K562 (cell line): ENCODE measurements at regions not wholly inside any gene's neighbourhood (a gene's known extent, or its start where the extent isn't known, plus 50 kb on each side); places are given as distances from the start of the nearest gene placed in this dataset.

Source experiments
- ATAC-seq: fragments of 200-7000 bp; cut with Tn5 transposase; 3 replicates; pipeline ENCODE4 v1.9.1; 2020; ENCODE audit warnings: moderate library complexity
- BruUV-seq: library from RNA; stranded (reverse); fragments of 400-500 nt; replicated peaks from 2 replicates; lab custom pipeline; 2021; lab: Mats Ljungman, UMichigan
- CTCF ChIA-PET: fragments of 300-600 bp; formaldehyde crosslinking; extraction: SDS; loops from one replicate; lab custom pipeline; 2021; ENCODE audit warnings: low intra/inter-chr PET ratio; lab: Yijun Ruan, JAX
- POLR2A ChIA-PET: fragments of 300-600, 350-650 bp; sonication (Branson Sonifier 250); formaldehyde crosslinking; extraction: SDS; loops from one replicate; lab custom pipeline; 2021; ENCODE audit warnings: antibody characterized with exemption, inconsistent platforms; lab: Yijun Ruan, JAX
- DNase-seq, 4 experiments: peaks; one replicate each; pipeline versions ENCODE4 v3.0.0 to v3.0.0-alpha.2; 2011 to 2018; ENCODE audit warnings: low spot score in 3 of 4, mixed read lengths in 3 of 4; ENCODE audit errors: extremely low read depth in 1 of 4
- FAIRE-seq: peaks from 2 replicates; lab custom pipeline; 2011; peaks lifted over from hg19 to GRCh38; lab: Jason Lieb, UNC
- H2AFZ ChIP-seq: 2 replicates; pipeline ENCODE4 v1.6.0; 2011; ENCODE audit warnings: low read depth, low read length, control low read depth, inconsistent platforms
- H3K27ac ChIP-seq: fragments of 200-600 bp; 3 replicates; pipeline ENCODE4 v1.8.0; 2011; ENCODE audit warnings: low read depth, mild to moderate bottlenecking, control low read depth, inconsistent platforms, low read length, moderate library complexity, mixed read lengths; ENCODE audit errors: extremely low read depth
- H3K27me3 ChIP-seq, 2 experiments: fragments of 300-600 bp in 1 of 2; 2 replicates in 1 of 2; 3 replicates in 1 of 2; pipeline versions ENCODE4 v1.6.0 to v1.8.0; 2011; ENCODE audit warnings: inconsistent platforms in 2 of 2, low read length in 2 of 2, mild to moderate bottlenecking in 1 of 2, mixed read lengths in 1 of 2, moderate library complexity in 1 of 2; ENCODE audit not compliant: control insufficient read depth in 2 of 2, insufficient read depth in 2 of 2
- H3K36me3 ChIP-seq: fragments of 300-600 bp; 3 replicates; pipeline ENCODE4 v1.8.0; 2011; ENCODE audit warnings: mild to moderate bottlenecking, low read length, inconsistent platforms; ENCODE audit not compliant: control insufficient read depth, insufficient read depth
- H3K4me1 ChIP-seq, 2 experiments: fragments of 200-600 bp in 1 of 2; replicated peaks in 1 of 2; 2 replicates in 1 of 2; 3 replicates in 1 of 2; pipeline versions ENCODE4 v1.5.1 to v1.8.0; 2011; ENCODE audit warnings: inconsistent platforms in 2 of 2, low read length in 2 of 2, mild to moderate bottlenecking in 1 of 2, mixed read lengths in 1 of 2, moderate library complexity in 1 of 2; ENCODE audit not compliant: control insufficient read depth in 2 of 2, insufficient read depth in 2 of 2
- H3K4me2 ChIP-seq: 2 replicates; pipeline ENCODE4 v1.6.1; 2011; ENCODE audit warnings: low read length, control low read depth, inconsistent platforms, mixed read lengths; ENCODE audit not compliant: insufficient read depth
- H3K4me3 ChIP-seq: fragments of 200-600 bp; sonication (generic), shearing (Covaris generic); 2 replicates; pipeline ENCODE4 v1.5.1; 2016; ENCODE audit warnings: control low read depth, inconsistent platforms
- H3K79me2 ChIP-seq: fragments of 200-600 bp; 3 replicates; pipeline ENCODE4 v1.8.0; 2011; ENCODE audit warnings: low read length, inconsistent platforms; ENCODE audit not compliant: control insufficient read depth, insufficient read depth
- H3K9ac ChIP-seq, 2 experiments: 2 replicates each; pipeline versions ENCODE4 v1.6.0 to v1.6.1; 2011; ENCODE audit warnings: low read depth in 2 of 2, low read length in 2 of 2, control low read depth in 1 of 2, inconsistent platforms in 1 of 2, mild to moderate bottlenecking in 1 of 2, mixed read lengths in 1 of 2; ENCODE audit not compliant: insufficient read depth in 1 of 2
- H3K9me1 ChIP-seq: one replicate; pipeline ENCODE4 v1.6.0; 2011; ENCODE audit warnings: inconsistent platforms, mild to moderate bottlenecking, low read length, moderate library complexity; ENCODE audit not compliant: control insufficient read depth, insufficient read depth
- H3K9me3 ChIP-seq: replicated peaks from 2 replicates; pipeline ENCODE4 v1.5.1; 2011; ENCODE audit warnings: low read depth, low read length, inconsistent platforms; ENCODE audit not compliant: control insufficient read depth, insufficient read depth
- H4K20me1 ChIP-seq: replicated peaks from 2 replicates; pipeline ENCODE4 v1.6.1; 2011; ENCODE audit warnings: low read length, inconsistent platforms, mixed read lengths; ENCODE audit not compliant: control insufficient read depth, insufficient read depth
- ZNF23 ChIP-seq: fragments of 250-450 bp; sonication (Bioruptor Pico); IDR thresholded peaks from 2 replicates; pipeline ENCODE4 v1.4.0; 2020; ENCODE audit warnings: mild to moderate bottlenecking
- ZNF75A ChIP-seq: fragments of 450-650 bp; formaldehyde crosslinking; IDR thresholded peaks from 2 replicates; pipeline ENCODE4 v1.4.0; 2020; ENCODE audit warnings: mild to moderate bottlenecking
- WGBS: fragments of 100-300 bp; shearing (Covaris generic); methylation state at CpG from one replicate; pipeline ENCODE4 v1.1.6; 2016; ENCODE audit warnings: low coverage, mixed read lengths; ENCODE audit not compliant: insufficient coverage; ENCODE audit errors: missing lambda C conversion rate; 5-methylcytosine and 5-hydroxymethylcytosine counted together
- in situ Hi-C: fragments of 300-500 bp; cut with MboI; formaldehyde crosslinking; loops from 4 replicates; pipeline ENCODE4 v1.15.0; 2018; ENCODE audit warnings: inconsistent platforms, mixed read lengths
- intact Hi-C: fragments of 100-400 bp; cut with micrococcal nuclease; formaldehyde crosslinking; loops from 2 replicates; pipeline ENCODE4 v1.14.2; 2022
- TF ChIP-seq, protein P1 (sequence below), 2 experiments: fragments of 450-650 bp in 1 of 2; sonication (generic) in 1 of 2; formaldehyde crosslinking in 1 of 2; IDR thresholded peaks in 1 of 2; conservative IDR thresholded peaks in 1 of 2; 2 replicates each; pipeline versions ENCODE4 v1.6.1 to v1.8.1; 2016 to 2023; ENCODE audit warnings: mild to moderate bottlenecking in 2 of 2, moderate library complexity in 2 of 2, inconsistent platforms in 1 of 2, missing genetic modification reagents in 1 of 2
- TF ChIP-seq, protein P2 (sequence below), 2 experiments: fragments of 450-650 bp in 1 of 2; sonication (generic) in 1 of 2; formaldehyde crosslinking; conservative IDR thresholded peaks; 2 replicates each; pipeline versions ENCODE4 v1.4.0 to v1.8.1; 2020 to 2022; ENCODE audit warnings: mild to moderate bottlenecking in 1 of 2, missing genetic modification reagents in 1 of 2
- TF ChIP-seq, protein P3 (sequence below): sonication (generic); formaldehyde crosslinking; IDR thresholded peaks from 2 replicates; pipeline ENCODE4 v1.8.1; 2023; ENCODE audit warnings: mild to moderate bottlenecking, missing genetic modification reagents
- TF ChIP-seq, protein P4 (sequence below): sonication (generic); formaldehyde crosslinking; IDR thresholded peaks from 2 replicates; pipeline ENCODE4 v1.8.1; 2023; ENCODE audit warnings: mild to moderate bottlenecking, missing genetic modification reagents

DNA sequence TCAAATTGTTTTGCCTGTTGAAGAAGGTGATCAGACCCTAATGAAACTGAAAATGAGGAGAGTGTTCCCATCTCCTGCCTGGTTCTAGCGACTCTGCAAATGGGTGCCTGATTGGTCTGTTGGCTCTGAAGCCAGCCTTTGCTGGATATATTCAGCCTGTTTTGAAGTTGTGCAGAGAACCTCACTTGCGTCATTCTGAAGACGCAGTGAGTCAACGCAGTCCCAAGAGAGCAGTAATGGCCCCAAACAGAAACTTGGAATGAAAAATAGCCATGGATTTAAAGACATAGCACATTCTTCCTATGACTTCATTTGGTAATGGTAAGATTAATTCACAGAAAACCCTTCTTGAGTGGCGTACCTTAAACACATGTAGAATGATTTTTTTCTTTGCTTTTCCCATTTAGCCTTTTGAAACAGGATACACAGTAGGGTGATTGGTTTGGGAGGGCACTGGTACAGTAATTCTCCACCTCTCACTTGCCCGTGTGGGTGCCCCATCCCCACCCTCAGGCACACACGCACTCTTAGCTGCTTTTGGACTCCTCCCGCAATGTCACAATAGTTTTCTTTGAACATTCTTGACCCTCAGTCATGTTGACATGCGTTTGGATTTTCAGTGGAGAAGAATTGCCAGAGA, 54.1 kb upstream of the ABL1 start:
- H3K36me3 ChIP-seq: peaks cover 40% of the 10 kb centered on the region; the same call in 2 of the 3 replicates
- H2AFZ ChIP-seq: no peak overlapping the region
- intact Hi-C loops (no loop called here), in situ Hi-C loops (no loop called here)
- H3K4me3 ChIP-seq: no peak overlapping the region
- CTCF ChIA-PET: no interaction called here
- 82% methylated on average over 9 of the region's 9 CpGs for WGBS
- FAIRE-seq (no peak), DNase-seq (peak in 1 of 4 experiments; percentile 42), ATAC-seq (peak; percentile 18)
- H3K9me1 ChIP-seq: peaks cover 11% of the 10 kb centered on the region
- H3K9ac ChIP-seq: no peak overlapping the region
- no peaks in the 10 kb centered on the region; the same call in 1 of the 2 replicates for H4K20me1 ChIP-seq
- H3K27ac ChIP-seq: no peak overlapping the region
- H3K79me2 ChIP-seq: no peaks in the 10 kb centered on the region
- BruUV-seq: no TSS peak
- H3K27me3 ChIP-seq: no peaks in the 10 kb centered on the region
- POLR2A ChIA-PET: interaction anchor here (0.7 to 7.4 kb wide), 12 partner anchors 8 to 103 kb away, joined by 3 to 40 read pairs (median 3); no protein-coding TSS in a partner anchor
- H3K4me1 ChIP-seq: peaks cover 0 to 6% of the 10 kb centered on the region in 2 experiments; a peak in 2 of 5 replicates
- H3K9me3 ChIP-seq: no peaks in the 10 kb centered on the region
- H3K4me2 ChIP-seq: no peak overlapping the region
- TF ChIP-seq, protein P1, sequence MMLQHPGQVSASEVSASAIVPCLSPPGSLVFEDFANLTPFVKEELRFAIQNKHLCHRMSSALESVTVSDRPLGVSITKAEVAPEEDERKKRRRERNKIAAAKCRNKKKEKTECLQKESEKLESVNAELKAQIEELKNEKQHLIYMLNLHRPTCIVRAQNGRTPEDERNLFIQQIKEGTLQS (IDR thresholded peaks at IDR 0.05): no peak
- TF ChIP-seq, protein P1 (CRISPR knock-in tag; conservative IDR thresholded peaks at IDR 0.05): peak; percentile 80
- TF ChIP-seq, protein P2, sequence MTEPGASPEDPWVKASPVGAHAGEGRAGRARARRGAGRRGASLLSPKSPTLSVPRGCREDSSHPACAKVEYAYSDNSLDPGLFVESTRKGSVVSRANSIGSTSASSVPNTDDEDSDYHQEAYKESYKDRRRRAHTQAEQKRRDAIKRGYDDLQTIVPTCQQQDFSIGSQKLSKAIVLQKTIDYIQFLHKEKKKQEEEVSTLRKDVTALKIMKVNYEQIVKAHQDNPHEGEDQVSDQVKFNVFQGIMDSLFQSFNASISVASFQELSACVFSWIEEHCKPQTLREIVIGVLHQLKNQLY (CRISPR knock-in tag; conservative IDR thresholded peaks at IDR 0.05): peak in 1 of 2 experiments; percentile 87; a peak in 1 of 4 replicates
- TF ChIP-seq, protein P3, sequence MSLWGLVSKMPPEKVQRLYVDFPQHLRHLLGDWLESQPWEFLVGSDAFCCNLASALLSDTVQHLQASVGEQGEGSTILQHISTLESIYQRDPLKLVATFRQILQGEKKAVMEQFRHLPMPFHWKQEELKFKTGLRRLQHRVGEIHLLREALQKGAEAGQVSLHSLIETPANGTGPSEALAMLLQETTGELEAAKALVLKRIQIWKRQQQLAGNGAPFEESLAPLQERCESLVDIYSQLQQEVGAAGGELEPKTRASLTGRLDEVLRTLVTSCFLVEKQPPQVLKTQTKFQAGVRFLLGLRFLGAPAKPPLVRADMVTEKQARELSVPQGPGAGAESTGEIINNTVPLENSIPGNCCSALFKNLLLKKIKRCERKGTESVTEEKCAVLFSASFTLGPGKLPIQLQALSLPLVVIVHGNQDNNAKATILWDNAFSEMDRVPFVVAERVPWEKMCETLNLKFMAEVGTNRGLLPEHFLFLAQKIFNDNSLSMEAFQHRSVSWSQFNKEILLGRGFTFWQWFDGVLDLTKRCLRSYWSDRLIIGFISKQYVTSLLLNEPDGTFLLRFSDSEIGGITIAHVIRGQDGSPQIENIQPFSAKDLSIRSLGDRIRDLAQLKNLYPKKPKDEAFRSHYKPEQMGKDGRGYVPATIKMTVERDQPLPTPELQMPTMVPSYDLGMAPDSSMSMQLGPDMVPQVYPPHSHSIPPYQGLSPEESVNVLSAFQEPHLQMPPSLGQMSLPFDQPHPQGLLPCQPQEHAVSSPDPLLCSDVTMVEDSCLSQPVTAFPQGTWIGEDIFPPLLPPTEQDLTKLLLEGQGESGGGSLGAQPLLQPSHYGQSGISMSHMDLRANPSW (CRISPR knock-in tag): peak; percentile 87; the same call in 1 of the 2 replicates
- TF ChIP-seq ZNF75A: no peak
- no peak for TF ChIP-seq ZNF23
- TF ChIP-seq, protein P4, sequence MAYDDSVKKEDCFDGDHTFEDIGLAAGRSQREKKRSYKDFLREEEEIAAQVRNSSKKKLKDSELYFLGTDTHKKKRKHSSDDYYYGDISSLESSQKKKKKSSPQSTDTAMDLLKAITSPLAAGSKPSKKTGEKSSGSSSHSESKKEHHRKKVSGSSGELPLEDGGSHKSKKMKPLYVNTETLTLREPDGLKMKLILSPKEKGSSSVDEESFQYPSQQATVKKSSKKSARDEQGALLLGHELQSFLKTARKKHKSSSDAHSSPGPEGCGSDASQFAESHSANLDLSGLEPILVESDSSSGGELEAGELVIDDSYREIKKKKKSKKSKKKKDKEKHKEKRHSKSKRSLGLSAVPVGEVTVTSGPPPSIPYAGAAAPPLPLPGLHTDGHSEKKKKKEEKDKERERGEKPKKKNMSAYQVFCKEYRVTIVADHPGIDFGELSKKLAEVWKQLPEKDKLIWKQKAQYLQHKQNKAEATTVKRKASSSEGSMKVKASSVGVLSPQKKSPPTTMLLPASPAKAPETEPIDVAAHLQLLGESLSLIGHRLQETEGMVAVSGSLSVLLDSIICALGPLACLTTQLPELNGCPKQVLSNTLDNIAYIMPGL: 0 out of 2 replicates have a peak, but pooled peaks have one; percentile 22
